ENCODE measurements at regions not wholly inside any gene's neighbourhood (a gene's known extent, or its start where the extent isn't known, plus 50 kb on each side); places are given as distances from the start of the nearest gene placed in this dataset.

- DNase-seq (ENCODE audit: low spot score) = no peak
Observed at GRCh38 chrX:134747006-134747405, 50.0 kb downstream of the PABIR2 start.

DNA sequence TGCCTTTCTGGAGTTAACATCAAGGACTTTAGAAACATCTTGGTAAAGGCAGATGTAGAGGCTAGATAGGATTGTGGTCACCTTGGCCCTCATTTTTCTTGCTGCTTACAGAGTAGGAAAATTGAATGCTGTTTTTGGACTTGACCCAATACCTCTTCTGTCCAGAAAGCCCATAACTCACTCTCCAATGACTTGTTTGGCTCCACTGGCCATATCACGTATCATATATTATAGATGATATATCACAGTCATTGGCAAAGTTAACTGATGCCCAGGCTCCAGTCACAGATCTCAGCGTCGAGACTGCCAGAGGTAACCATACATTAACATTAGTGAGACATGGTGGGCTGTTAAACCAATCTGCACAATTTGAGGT lies 50.6 kb downstream of the PABIR2 start:
- DNase-seq (ENCODE audit: low spot score) = no peak

- no peak for DNase-seq (ENCODE audit: low spot score)
Observed at GRCh38 chrX:134745636-134746409, 51.2 kb downstream of the PABIR2 start.

GRCh38 chrX:134743091-134743490 lies 53.9 kb downstream of the PABIR2 start:
- DNase-seq (ENCODE audit: low spot score) = peak; percentile 13

DNA sequence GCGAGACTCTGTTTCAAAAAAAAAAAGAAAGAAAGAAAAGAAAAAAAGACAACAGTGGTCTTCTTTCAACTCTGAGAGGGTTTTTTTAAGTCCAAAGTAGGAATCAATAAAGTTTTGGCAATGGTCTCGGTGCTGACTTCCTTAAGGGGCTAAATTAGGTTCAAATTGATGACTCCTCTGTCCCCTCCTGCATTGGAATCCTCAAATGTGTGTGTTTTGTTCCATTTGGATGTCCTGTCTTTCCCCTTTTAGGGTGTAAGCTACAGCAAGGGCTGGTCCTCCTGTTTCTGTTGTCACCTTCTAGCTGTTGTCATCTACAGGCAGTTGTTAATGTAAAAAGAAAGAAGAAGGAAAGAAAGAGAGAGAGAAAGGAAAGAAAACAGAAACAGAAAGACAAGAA lies 54.4 kb downstream of the PABIR2 start:
- no peak for DNase-seq (ENCODE audit: low spot score)

- DNase-seq (ENCODE audit: low spot score) = no peak
Observed at GRCh38 chrX:134741746-134742145, 55.3 kb downstream of the PABIR2 start.

GRCh38 chrX:134738986-134739740 lies 57.8 kb downstream of the PABIR2 start:
- DNase-seq (ENCODE audit: low spot score) = no peak

- no peak for DNase-seq (ENCODE audit: low spot score)
Observed at GRCh38 chrX:134738445-134738844, 58.6 kb downstream of the PABIR2 start.

GRCh38 chrX:134737721-134738369 lies 59.2 kb downstream of the PABIR2 start:
- no peak for DNase-seq (ENCODE audit: low spot score)

DNA sequence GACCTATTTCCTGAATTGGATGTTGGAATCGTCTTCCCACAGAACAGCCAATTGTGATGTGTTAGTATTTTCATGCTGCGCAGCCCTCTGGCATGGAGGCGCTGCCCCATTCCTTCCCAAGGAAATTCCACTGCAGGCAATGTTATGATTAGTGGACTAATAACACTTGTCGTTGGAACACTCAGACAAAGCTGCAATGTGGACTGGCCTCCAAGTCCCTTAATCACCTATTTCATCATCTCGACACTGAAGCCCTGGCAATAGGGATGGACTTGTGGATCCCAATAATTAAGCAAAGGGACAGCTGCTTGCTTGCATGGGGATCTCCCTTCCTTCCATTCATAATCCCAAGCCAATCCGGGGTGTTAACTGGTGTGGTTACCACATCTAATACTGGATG lies 59.9 kb downstream of the PABIR2 start:
- DNase-seq (ENCODE audit: low spot score) = peak; percentile 59

GRCh38 chrX:134736356-134736755 lies 60.6 kb downstream of the PABIR2 start:
- DNase-seq (ENCODE audit: low spot score) = no peak

GRCh38 chrX:134735015-134735414 lies 62.0 kb downstream of the PABIR2 start:
- no peak for DNase-seq (ENCODE audit: low spot score)

GRCh38 chrX:134734466-134734952 lies 62.5 kb downstream of the PABIR2 start:
- no peak for DNase-seq (ENCODE audit: low spot score)

GRCh38 chrX:134733591-134733990 lies 63.4 kb downstream of the PABIR2 start:
- DNase-seq (ENCODE audit: low spot score) = no peak

GRCh38 chrX:134732676-134733075 lies 64.3 kb downstream of the PABIR2 start:
- no peak for DNase-seq (ENCODE audit: low spot score)

DNA sequence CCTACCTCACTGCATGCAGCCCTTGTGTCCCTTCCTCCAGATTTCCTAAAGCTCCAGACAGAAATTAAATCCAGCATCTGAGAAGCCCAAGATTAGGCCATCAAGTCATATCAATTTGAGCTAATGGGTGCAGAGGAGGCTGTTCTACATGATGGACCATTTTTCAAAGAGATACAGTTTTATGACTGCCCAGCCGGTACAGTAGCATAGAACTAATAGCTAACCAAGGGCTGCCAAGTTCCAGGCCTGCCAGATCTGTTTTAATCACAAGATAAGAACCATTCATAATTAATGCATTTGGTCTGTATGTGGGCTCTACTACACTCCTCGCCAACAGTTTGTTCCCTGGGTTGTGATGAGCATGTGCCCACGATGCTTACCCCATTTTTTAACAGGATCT lies 64.9 kb downstream of the PABIR2 start:
- no peak for DNase-seq (ENCODE audit: low spot score)

DNA sequence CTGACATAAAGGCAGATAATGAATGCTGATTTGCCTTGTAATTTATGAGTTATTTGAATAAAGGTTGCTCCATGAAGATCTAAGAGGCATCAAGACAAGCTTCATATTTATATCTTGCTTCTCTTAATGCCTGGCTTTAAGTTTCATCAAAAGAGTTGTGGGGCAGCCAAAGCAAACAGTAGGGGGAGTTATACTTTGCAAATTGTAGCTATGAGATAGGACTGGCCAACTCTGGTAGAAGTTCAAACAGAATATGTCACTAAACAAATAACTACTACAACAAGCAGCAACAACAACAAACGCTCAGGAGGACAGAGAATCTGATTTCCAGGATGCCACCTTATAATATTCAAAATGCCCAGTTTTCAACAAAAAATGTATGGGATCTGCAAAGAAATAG lies 69.1 kb upstream of the PLAC1 start:
- DNase-seq (ENCODE audit: low spot score) = no peak

- DNase-seq (ENCODE audit: low spot score) = no peak
Observed at GRCh38 chrX:134725103-134725690, 66.9 kb upstream of the PLAC1 start.

DNA sequence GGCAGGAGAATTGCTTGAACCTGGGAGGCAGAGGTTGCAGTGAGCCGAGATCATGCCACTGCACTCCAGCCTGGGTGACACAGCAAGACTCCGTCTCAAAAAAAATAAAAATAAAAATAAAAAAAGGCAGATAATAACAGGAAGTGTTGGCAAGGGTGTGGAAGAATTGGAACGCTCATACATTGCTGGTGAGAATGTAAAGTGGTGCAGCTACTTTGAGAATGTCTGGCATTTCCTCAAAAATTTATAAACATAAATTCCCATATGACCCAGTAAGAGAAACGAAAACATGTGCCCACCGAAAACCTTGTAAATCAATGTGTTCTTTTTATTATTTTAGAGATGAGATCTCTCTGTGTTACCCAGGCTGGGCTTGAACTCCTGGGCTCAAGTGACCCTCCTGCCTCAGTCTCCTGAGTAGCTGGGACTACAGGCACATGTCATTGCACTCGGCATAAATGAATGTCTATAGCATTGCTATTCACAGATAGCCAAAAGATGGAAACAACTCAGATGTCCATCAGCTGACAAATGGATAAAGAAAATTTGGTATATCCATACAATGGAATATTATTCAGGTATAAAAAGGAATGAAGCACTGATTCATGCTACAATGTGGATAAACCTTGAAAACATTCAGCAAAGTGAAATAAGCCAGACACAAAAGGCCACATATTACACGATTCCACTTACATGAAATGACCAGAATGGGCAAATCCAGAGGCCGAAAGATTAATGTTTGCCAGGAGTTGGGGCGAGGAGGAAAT lies 63.7 kb upstream of the PLAC1 start:
- DNase-seq (ENCODE audit: low spot score) = no peak

- no peak for DNase-seq (ENCODE audit: low spot score)
Observed at GRCh38 chrX:134718966-134719317, 60.7 kb upstream of the PLAC1 start.

DNA sequence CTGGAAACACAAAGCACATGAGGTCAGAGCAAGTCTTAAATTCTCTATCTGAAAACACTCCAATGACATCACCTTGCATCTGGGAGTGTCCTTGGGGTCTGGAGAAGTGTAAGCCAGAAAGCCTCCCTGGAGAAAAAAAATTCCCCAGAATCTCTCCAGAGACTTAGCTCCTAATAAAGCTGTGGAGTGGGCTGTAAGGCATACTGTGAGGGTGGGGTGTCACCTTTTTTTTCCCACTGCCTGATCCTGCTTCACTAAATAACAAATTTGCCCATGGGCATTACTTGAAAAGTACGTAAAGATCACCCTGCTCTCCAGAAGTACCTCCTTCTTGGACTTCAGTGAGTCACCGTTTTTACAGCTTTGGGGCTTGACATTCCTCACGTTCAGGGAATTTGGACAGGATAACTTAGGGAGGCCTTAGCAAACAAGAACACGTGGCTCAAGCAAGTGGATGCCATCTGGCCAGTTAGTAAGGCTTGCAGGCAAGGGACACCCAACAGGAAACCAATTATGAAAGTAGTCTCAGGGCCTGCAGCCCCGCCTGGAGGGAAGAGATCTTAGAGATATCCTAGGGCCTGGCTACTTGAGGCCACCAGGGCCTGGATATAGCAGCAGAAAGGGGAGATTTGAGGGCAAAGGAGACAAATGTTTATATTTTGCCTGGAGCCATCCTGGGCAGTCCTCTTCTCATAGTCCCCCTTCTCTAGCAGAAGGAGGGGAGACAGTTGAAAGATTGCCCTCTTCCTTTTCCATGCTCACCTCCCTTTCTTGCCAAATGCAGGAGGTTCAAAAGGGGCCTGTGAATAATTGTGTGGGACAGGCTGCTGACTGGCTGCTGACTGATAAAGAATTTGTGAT lies 60.1 kb upstream of the PLAC1 start:
- DNase-seq (ENCODE audit: low spot score) = peak; percentile 84
